ENCODE measurements at regions not wholly inside any gene's neighbourhood (a gene's known extent, or its start where the extent isn't known, plus 50 kb on each side); places are given as distances from the start of the nearest gene placed in this dataset.

- Histone ChIP-seq H3K27me3 (no peaks in the 10 kb centered on the region), H3K27ac (no peak overlapping the region), H3K4me1 (peaks cover 0 to 5% (median 2%) of the 10 kb centered on the region in 4 donors), H3K4me3 (no peak overlapping the region), H3K36me3 (peaks cover 0 to 8% (median 4%) of the 10 kb centered on the region in 4 donors), H3K9me3 (no peaks in the 10 kb centered on the region)
- TF ChIP-seq, protein P1, sequence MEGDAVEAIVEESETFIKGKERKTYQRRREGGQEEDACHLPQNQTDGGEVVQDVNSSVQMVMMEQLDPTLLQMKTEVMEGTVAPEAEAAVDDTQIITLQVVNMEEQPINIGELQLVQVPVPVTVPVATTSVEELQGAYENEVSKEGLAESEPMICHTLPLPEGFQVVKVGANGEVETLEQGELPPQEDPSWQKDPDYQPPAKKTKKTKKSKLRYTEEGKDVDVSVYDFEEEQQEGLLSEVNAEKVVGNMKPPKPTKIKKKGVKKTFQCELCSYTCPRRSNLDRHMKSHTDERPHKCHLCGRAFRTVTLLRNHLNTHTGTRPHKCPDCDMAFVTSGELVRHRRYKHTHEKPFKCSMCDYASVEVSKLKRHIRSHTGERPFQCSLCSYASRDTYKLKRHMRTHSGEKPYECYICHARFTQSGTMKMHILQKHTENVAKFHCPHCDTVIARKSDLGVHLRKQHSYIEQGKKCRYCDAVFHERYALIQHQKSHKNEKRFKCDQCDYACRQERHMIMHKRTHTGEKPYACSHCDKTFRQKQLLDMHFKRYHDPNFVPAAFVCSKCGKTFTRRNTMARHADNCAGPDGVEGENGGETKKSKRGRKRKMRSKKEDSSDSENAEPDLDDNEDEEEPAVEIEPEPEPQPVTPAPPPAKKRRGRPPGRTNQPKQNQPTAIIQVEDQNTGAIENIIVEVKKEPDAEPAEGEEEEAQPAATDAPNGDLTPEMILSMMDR (IDR thresholded peaks at IDR 0.05): peak; percentile 61 to 81 (median 72)
- TF ChIP-seq POLR2AphosphoS5 (IDR thresholded peaks at IDR 0.05) (no peak), EP300 (IDR thresholded peaks at IDR 0.05; ENCODE audit: low read depth) (no peak), POLR2A (IDR thresholded peaks at IDR 0.05) (no peak)
- in situ Hi-C loops (cut with MboI; ENCODE audit: low pct_ligation_motif_present in 1 of 4, low pct_unique_long_range_greater_than_20kb in 1 of 4, low sequenced_read_pairs in 3 of 4): loop anchor here in 3 of 4 donors (10.0 to 25.0 kb wide), 2 partner anchors 344 to 361 kb away; no protein-coding TSS in a partner anchor
- DNase-seq: peak; percentile 63
- intact Hi-C loops (cut with DNase I; ENCODE audit: low total_unique reads): no loop called here
These were observed 108.5 kb upstream of the TMEM168 start for GRCh38 chr7:112898432-112899290.

- Histone ChIP-seq H3K27ac (no peak overlapping the region), H3K4me1 (peaks cover 0 to 5% (median 2%) of the 10 kb centered on the region in 4 donors), H3K27me3 (no peaks in the 10 kb centered on the region), H3K36me3 (peaks cover 0 to 15% (median 7%) of the 10 kb centered on the region in 4 donors), H3K9me3 (no peaks in the 10 kb centered on the region), H3K4me3 (no peak overlapping the region)
- DNase-seq: no peak
- in situ Hi-C loops (cut with MboI; ENCODE audit: low pct_ligation_motif_present in 1 of 4, low pct_unique_long_range_greater_than_20kb in 1 of 4, low sequenced_read_pairs in 3 of 4): loop anchor here in 3 of 4 donors (10.0 to 25.0 kb wide), 2 partner anchors 343 to 361 kb away; no protein-coding TSS in a partner anchor
- 88% methylated on average over 2 of the region's 2 CpGs; no CpG with 5 or more reads in 1 of the 2 donors for WGBS, 2 donors (ENCODE audit: low coverage in 1 of 2)
- TF ChIP-seq POLR2A (IDR thresholded peaks at IDR 0.05) (no peak), POLR2AphosphoS5 (IDR thresholded peaks at IDR 0.05) (no peak), EP300 (IDR thresholded peaks at IDR 0.05; ENCODE audit: low read depth) (no peak)
- TF ChIP-seq, protein P1 (IDR thresholded peaks at IDR 0.05): no peak
- intact Hi-C loops (cut with DNase I; ENCODE audit: low total_unique reads): no loop called here
These were observed 107.7 kb upstream of the TMEM168 start for GRCh38 chr7:112897839-112898431.

GRCh38 chr7:112896026-112896601, 105.9 kb upstream of the TMEM168 start:
- intact Hi-C loops (cut with DNase I; ENCODE audit: low total_unique reads): no loop called here
- in situ Hi-C loops (cut with MboI; ENCODE audit: low pct_ligation_motif_present in 1 of 4, low pct_unique_long_range_greater_than_20kb in 1 of 4, low sequenced_read_pairs in 3 of 4): loop anchor here in 3 of 4 donors (10.0 to 25.0 kb wide), 2 partner anchors 341 to 359 kb away; no protein-coding TSS in a partner anchor
- no peaks in the 10 kb centered on the region for H3K9me3 ChIP-seq
- peaks cover 0 to 5% (median 2%) of the 10 kb centered on the region in 4 donors for H3K4me1 ChIP-seq
- H3K27ac ChIP-seq: no peak overlapping the region
- no peaks in the 10 kb centered on the region for H3K27me3 ChIP-seq
- TF ChIP-seq, protein P1 (IDR thresholded peaks at IDR 0.05): no peak
- TF ChIP-seq POLR2AphosphoS5 (IDR thresholded peaks at IDR 0.05): no peak
- no peak for TF ChIP-seq POLR2A (IDR thresholded peaks at IDR 0.05)
- TF ChIP-seq EP300 (IDR thresholded peaks at IDR 0.05; ENCODE audit: low read depth): no peak
- H3K4me3 ChIP-seq: no peak overlapping the region
- peaks cover 0 to 15% (median 7%) of the 10 kb centered on the region in 4 donors for H3K36me3 ChIP-seq
- WGBS, 2 donors (ENCODE audit: low coverage in 1 of 2): 90 to 93% methylated on average over 10 of the region's 10 CpGs
- DNase-seq: no peak

DNA sequence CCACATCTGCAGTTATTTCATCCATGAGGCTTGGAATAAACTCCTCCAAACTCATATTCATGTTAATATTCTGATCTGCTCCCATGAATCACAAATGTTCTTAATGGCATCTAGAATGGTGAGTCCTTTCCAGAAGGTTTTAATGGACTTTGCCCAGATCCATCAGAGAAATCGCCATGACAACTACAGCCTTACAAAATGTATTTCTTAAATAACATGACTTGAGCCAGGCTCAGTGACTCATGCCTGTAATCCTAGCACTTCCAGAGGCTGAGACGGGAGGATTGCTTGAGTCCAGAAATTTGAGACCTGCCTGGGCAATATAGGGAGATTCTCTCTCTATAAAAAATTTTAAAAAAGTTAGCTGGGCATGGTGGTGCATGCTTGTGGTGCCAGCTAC, 102.1 kb upstream of the TMEM168 start:
- 90 to 100% methylated on average over 1 to 2 of the region's 2 CpGs for WGBS, 2 donors (ENCODE audit: low coverage in 1 of 2)
- Histone ChIP-seq H3K27ac (no peak overlapping the region), H3K36me3 (peaks cover 0 to 15% (median 7%) of the 10 kb centered on the region in 4 donors), H3K4me3 (no peak overlapping the region), H3K9me3 (no peaks in the 10 kb centered on the region), H3K4me1 (no peaks in the 10 kb centered on the region), H3K27me3 (no peaks in the 10 kb centered on the region)
- TF ChIP-seq EP300 (IDR thresholded peaks at IDR 0.05; ENCODE audit: low read depth) (no peak), POLR2AphosphoS5 (IDR thresholded peaks at IDR 0.05) (no peak), POLR2A (IDR thresholded peaks at IDR 0.05) (no peak)
- TF ChIP-seq, protein P1 (IDR thresholded peaks at IDR 0.05): no peak
- intact Hi-C loops (cut with DNase I; ENCODE audit: low total_unique reads): no loop called here
- DNase-seq: no peak
- in situ Hi-C loops (cut with MboI; ENCODE audit: low pct_ligation_motif_present in 1 of 4, low pct_unique_long_range_greater_than_20kb in 1 of 4, low sequenced_read_pairs in 3 of 4): loop anchor here in 3 of 4 donors (10.0 to 25.0 kb wide), 2 partner anchors 337 to 355 kb away; no protein-coding TSS in a partner anchor
